OCI-LY1 (cell line): ENCODE measurements at regions not wholly inside any gene's neighbourhood (a gene's known extent, or its start where the extent isn't known, plus 50 kb on each side); places are given as distances from the start of the nearest gene placed in this dataset.

Experiments
- H2AFZ ChIP-seq: fragments of 200-600 bp; sonication (generic), shearing (Covaris generic); 2 replicates; pipeline ENCODE4 v1.6.0; 2014; ENCODE audit warnings: antibody characterized with exemption, mild to moderate bottlenecking, low read length
- H3F3A ChIP-seq: fragments of 200-600 bp; sonication (generic), shearing (Covaris generic); 2 replicates; pipeline ENCODE4 v1.6.0; 2014; ENCODE audit warnings: mild to moderate bottlenecking, antibody characterized with exemption, low read length, moderate library complexity; ENCODE audit not compliant: insufficient read depth
- H3K27ac ChIP-seq: fragments of 200-600 bp; sonication (generic); 2 replicates; pipeline ENCODE4 v1.5.1; 2014; ENCODE audit warnings: low read length, mixed run types, mild to moderate bottlenecking, low read depth; ENCODE audit not compliant: poor library complexity, severe bottlenecking
- H3K27me3 ChIP-seq: fragments of 200-600 bp; sonication (generic); 2 replicates; pipeline ENCODE4 v1.6.0; 2014; ENCODE audit warnings: antibody characterized with exemption, mild to moderate bottlenecking, low read length, moderate library complexity; ENCODE audit not compliant: insufficient read depth
- H3K36me3 ChIP-seq: fragments of 200-600 bp; sonication (generic); 2 replicates; pipeline ENCODE4 v1.6.1; 2014; ENCODE audit warnings: mild to moderate bottlenecking, antibody characterized with exemption, low read length, moderate library complexity, mixed read lengths; ENCODE audit not compliant: insufficient read depth
- H3K4me1 ChIP-seq: fragments of 200-600 bp; sonication (generic); 2 replicates; pipeline ENCODE4 v1.5.1; 2014; ENCODE audit warnings: mild to moderate bottlenecking, low read length, moderate library complexity; ENCODE audit not compliant: insufficient read depth, severe bottlenecking
- H3K4me2 ChIP-seq: fragments of 200-600 bp; sonication (generic), shearing (Covaris generic); 2 replicates; pipeline ENCODE4 v1.6.1; 2014; ENCODE audit warnings: low read length
- H3K4me3 ChIP-seq: fragments of 200-600 bp; sonication (generic); 2 replicates; pipeline ENCODE4 v1.5.1; 2014; ENCODE audit warnings: low read length, low read depth, mild to moderate bottlenecking, mixed read lengths; ENCODE audit not compliant: poor library complexity, severe bottlenecking
- H3K79me2 ChIP-seq: fragments of 200-600 bp; shearing (Covaris generic); 2 replicates; pipeline ENCODE4 v1.6.1; 2016; ENCODE audit warnings: mixed run types, low read length, mixed read lengths; ENCODE audit not compliant: insufficient read depth
- H3K9ac ChIP-seq: fragments of 200-600 bp; sonication (generic), shearing (Covaris generic); 2 replicates; pipeline ENCODE4 v1.6.1; 2014; ENCODE audit warnings: mild to moderate bottlenecking, low read length, mixed read lengths
- H3K9me2 ChIP-seq: fragments of 200-600 bp; sonication (generic), shearing (Covaris generic); 2 replicates; pipeline ENCODE4 v1.6.1; 2014; ENCODE audit warnings: low read depth, mild to moderate bottlenecking, low read length, mixed read lengths
- H3K9me3 ChIP-seq: fragments of 200-600 bp; shearing (Covaris generic); 2 replicates; pipeline ENCODE4 v1.6.1; 2014; ENCODE audit warnings: low read length, mixed read lengths
- H4K20me1 ChIP-seq: fragments of 200-600 bp; sonication (generic), shearing (Covaris generic); 2 replicates; pipeline ENCODE4 v1.6.0; 2016; ENCODE audit warnings: mild to moderate bottlenecking, low read length; ENCODE audit not compliant: insufficient read depth
- CTCF ChIP-seq: fragments of 200-600 bp; sonication (generic), shearing (Covaris generic); IDR thresholded peaks from 2 replicates; pipeline ENCODE4 v1.5.1; 2017; ENCODE audit warnings: mild to moderate bottlenecking, antibody characterized with exemption, low read length, moderate library complexity, mixed read lengths
- EZH2 ChIP-seq: fragments of 200-600 bp; sonication (generic), shearing (Covaris generic); IDR thresholded peaks from 2 replicates; pipeline ENCODE4 v1.8.0; 2017; ENCODE audit warnings: borderline replicate concordance, mixed run types, mild to moderate bottlenecking, antibody characterized with exemption, low read length, moderate library complexity, mixed read lengths

GRCh38 chr5:124229352-124229751, 517.1 kb downstream of the ZNF608 start:
- Histone ChIP-seq H3K4me1 (peaks cover 41% of the 10 kb centered on the region), H3K4me3 (no peak overlapping the region), H3K9me2 (no peaks in the 10 kb centered on the region), H3K9me3 (no peaks in the 10 kb centered on the region), H3K79me2 (no peaks in the 10 kb centered on the region), H3K4me2 (no peak overlapping the region), H3K27ac (no peak overlapping the region), H4K20me1 (no peaks in the 10 kb centered on the region), H2AFZ (no peak overlapping the region), H3K36me3 (no peaks in the 10 kb centered on the region), H3K27me3 (no peaks in the 10 kb centered on the region), H3K9ac (no peak overlapping the region), H3F3A (0 out of 2 replicates have a peak, but pooled peaks cover 5% of the 10 kb centered on the region)
- no peak for TF ChIP-seq EZH2
- TF ChIP-seq CTCF: no peak

DNA sequence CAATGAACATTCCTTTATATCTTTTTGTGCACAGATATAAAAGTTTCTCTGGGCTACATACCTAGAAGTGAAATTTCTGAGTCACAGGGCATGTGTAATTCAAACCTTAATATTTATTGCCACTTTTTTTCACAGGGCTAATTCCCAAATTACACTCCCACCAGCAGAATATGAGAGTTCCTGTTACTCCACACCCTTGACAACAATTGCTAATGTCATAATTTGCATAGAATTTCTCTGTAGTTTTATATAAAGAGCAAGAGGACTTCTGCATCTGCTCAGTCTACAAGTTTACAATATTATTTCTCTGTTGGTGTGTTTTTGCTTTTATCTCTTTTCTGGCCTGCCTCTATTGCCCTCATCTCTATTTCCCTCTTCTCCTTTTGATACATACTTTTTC, 518.5 kb downstream of the ZNF608 start:
- Histone ChIP-seq H3K36me3 (no peaks in the 10 kb centered on the region), H3K4me1 (peaks cover 27% of the 10 kb centered on the region), H3K27me3 (no peaks in the 10 kb centered on the region), H3K27ac (no peak overlapping the region), H3K4me2 (no peak overlapping the region), H3K4me3 (no peak overlapping the region), H3K9ac (no peak overlapping the region), H3K9me2 (no peaks in the 10 kb centered on the region), H4K20me1 (no peaks in the 10 kb centered on the region), H3F3A (0 out of 2 replicates have a peak, but pooled peaks cover 5% of the 10 kb centered on the region), H3K79me2 (no peaks in the 10 kb centered on the region), H2AFZ (no peak overlapping the region), H3K9me3 (no peaks in the 10 kb centered on the region)
- TF ChIP-seq EZH2 (no peak), CTCF (no peak)

GRCh38 chr5:124220418-124220817, 526.0 kb downstream of the ZNF608 start:
- Histone ChIP-seq H3K36me3 (no peaks in the 10 kb centered on the region), H3K79me2 (no peaks in the 10 kb centered on the region), H3K27ac (no peak overlapping the region), H3K4me1 (no peaks in the 10 kb centered on the region), H3K27me3 (no peaks in the 10 kb centered on the region), H3F3A (0 out of 2 replicates have a peak, but pooled peaks cover 5% of the 10 kb centered on the region), H3K9me3 (0 out of 2 replicates have a peak, but pooled peaks cover 4% of the 10 kb centered on the region), H2AFZ (no peak overlapping the region), H4K20me1 (no peaks in the 10 kb centered on the region), H3K4me3 (no peak overlapping the region), H3K9ac (no peak overlapping the region), H3K9me2 (no peaks in the 10 kb centered on the region), H3K4me2 (no peak overlapping the region)
- TF ChIP-seq EZH2 (no peak), CTCF (no peak)
